PC-9 (cell line): ENCODE measurements at regions not wholly inside any gene's neighbourhood (a gene's known extent, or its start where the extent isn't known, plus 50 kb on each side); places are given as distances from the start of the nearest gene placed in this dataset.

Experiments used
- EZH2 ChIP-seq: fragments of 200-600 bp; sonication (generic); IDR thresholded peaks from 2 replicates; pipeline ENCODE4 v1.8.0; 2017; ENCODE audit warnings: antibody characterized with exemption, low read depth
- TF ChIP-seq, protein P1 (sequence below): fragments of 200-600 bp; sonication (generic); conservative IDR thresholded peaks from 2 replicates; pipeline ENCODE4 v1.6.1; 2017; ENCODE audit warnings: mixed run types, antibody characterized with exemption, mild to moderate bottlenecking, moderate library complexity

DNA sequence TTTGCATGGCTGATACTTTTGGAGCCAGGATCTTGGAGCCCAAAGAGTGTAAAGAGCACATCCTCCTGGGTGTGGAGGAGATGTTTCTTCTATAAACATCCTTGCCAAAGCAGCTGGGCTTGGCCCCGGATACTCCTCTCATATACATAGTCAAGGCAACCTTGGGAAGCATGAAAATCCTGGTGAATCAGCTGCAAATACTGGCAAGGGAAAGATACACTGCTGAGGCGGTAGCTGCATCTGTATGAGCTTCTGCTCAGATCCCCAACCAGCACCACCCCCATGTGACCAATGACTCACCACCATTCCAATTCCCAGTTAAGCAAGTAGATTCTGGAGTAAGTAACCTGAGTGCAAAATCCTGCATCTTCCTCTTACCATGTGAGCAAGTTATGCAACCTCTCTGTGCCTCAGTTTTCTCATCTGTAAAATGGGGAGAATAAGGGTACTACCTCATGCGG is 567.4 kb downstream of the MED13L start:
- TF ChIP-seq, protein P1, sequence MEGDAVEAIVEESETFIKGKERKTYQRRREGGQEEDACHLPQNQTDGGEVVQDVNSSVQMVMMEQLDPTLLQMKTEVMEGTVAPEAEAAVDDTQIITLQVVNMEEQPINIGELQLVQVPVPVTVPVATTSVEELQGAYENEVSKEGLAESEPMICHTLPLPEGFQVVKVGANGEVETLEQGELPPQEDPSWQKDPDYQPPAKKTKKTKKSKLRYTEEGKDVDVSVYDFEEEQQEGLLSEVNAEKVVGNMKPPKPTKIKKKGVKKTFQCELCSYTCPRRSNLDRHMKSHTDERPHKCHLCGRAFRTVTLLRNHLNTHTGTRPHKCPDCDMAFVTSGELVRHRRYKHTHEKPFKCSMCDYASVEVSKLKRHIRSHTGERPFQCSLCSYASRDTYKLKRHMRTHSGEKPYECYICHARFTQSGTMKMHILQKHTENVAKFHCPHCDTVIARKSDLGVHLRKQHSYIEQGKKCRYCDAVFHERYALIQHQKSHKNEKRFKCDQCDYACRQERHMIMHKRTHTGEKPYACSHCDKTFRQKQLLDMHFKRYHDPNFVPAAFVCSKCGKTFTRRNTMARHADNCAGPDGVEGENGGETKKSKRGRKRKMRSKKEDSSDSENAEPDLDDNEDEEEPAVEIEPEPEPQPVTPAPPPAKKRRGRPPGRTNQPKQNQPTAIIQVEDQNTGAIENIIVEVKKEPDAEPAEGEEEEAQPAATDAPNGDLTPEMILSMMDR, result no peak
- no peak for TF ChIP-seq EZH2
